ENCODE measurements at regions not wholly inside any gene's neighbourhood (a gene's known extent, or its start where the extent isn't known, plus 50 kb on each side); places are given as distances from the start of the nearest gene placed in this dataset.

DNA sequence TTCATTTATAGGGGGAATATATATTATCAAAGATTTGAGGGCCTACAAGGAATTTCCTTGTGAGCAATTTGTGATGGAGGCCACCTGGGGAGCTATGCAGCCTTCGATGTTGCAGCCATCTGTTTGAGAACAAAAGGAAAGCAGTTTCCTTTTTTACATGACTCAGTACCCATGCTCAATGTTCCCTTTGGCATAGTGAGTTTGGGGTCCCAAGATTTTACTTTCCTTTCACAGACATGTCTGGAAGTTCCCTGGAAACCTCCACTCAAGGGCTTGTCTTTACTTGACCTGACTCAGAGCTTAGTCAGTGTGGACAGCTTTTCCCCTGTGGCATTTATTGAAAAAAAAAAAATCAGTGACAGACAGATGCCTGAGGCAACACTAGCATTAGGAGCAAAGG lies 73.5 kb upstream of the VIPR2 start:
- no peak overlapping the region for H3K4me2 ChIP-seq
- POLR2A ChIA-PET: no interaction called here
- TF ChIP-seq RARB (CRISPR knock-in tag; IDR thresholded peaks at IDR 0.05): no peak
- H3K27ac ChIP-seq: no peak overlapping the region
- H3K4me1 ChIP-seq: no peaks in the 10 kb centered on the region
- no peak overlapping the region for H3K4me3 ChIP-seq
- H3K9me3 ChIP-seq: no peaks in the 10 kb centered on the region
- no peak for DNase-seq (ENCODE audit: low read depth in 1 of 2, low spot score in 1 of 2)
- CTCF ChIA-PET: no interaction called here
- WGBS (ENCODE audit: missing lambda C conversion rate): 23% methylated on average over 1 of the region's 1 CpG
- no peak for ATAC-seq
- no peak for FAIRE-seq

DNA sequence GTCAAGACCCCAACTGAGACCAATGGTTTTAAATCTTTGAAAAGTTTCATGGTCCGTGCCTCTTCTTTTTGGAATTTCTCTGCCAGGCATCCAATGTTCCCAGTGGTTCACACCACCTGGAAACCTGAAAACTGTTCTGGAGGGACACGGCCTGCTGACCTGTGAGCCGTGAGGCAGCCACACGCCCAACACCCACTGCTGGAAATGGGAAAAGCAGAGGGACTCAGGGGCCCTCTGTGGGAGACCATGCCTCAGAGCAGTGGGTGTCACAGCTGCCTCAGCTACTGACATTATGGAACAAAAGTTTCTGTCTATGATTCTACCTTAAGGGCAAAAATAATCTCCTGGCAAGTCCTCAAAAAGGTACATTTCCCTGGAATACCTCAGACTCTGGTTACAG lies 70.4 kb upstream of the VIPR2 start:
- Histone ChIP-seq H3K4me3 (no peak overlapping the region), H3K27ac (no peak overlapping the region), H3K4me2 (no peak overlapping the region), H3K9me3 (no peaks in the 10 kb centered on the region), H3K4me1 (no peaks in the 10 kb centered on the region)
- DNase-seq (ENCODE audit: low read depth in 1 of 2, low spot score in 1 of 2) (no peak), FAIRE-seq (no peak), ATAC-seq (no peak)
- POLR2A ChIA-PET: no interaction called here
- TF ChIP-seq POLR2A (IDR thresholded peaks at IDR 0.05; ENCODE audit: low read length) (no peak), CHD2 (IDR thresholded peaks at IDR 0.05; ENCODE audit: low read length, partially characterized antibody) (no peak), NR3C1 (IDR thresholded peaks at IDR 0.05) (no peak), MYC (IDR thresholded peaks at IDR 0.05; ENCODE audit: borderline replicate concordance, low read length) (no peak), ZNF302 (CRISPR knock-in tag; IDR thresholded peaks at IDR 0.05) (no peak), HOXB13 (CRISPR knock-in tag; IDR thresholded peaks at IDR 0.05; ENCODE audit: low read depth) (no peak), ZFP36 (IDR thresholded peaks at IDR 0.05; ENCODE audit: borderline replicate concordance, partially characterized antibody) (no peak), NFE2L2 (conservative IDR thresholded peaks at IDR 0.05; ENCODE audit: low read length) (no peak), CEBPB (IDR thresholded peaks at IDR 0.05) (no peak)
- TF ChIP-seq, protein P1, sequence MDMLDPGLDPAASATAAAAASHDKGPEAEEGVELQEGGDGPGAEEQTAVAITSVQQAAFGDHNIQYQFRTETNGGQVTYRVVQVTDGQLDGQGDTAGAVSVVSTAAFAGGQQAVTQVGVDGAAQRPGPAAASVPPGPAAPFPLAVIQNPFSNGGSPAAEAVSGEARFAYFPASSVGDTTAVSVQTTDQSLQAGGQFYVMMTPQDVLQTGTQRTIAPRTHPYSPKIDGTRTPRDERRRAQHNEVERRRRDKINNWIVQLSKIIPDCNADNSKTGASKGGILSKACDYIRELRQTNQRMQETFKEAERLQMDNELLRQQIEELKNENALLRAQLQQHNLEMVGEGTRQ (IDR thresholded peaks at IDR 0.05): no peak
- TF ChIP-seq, protein P2, sequence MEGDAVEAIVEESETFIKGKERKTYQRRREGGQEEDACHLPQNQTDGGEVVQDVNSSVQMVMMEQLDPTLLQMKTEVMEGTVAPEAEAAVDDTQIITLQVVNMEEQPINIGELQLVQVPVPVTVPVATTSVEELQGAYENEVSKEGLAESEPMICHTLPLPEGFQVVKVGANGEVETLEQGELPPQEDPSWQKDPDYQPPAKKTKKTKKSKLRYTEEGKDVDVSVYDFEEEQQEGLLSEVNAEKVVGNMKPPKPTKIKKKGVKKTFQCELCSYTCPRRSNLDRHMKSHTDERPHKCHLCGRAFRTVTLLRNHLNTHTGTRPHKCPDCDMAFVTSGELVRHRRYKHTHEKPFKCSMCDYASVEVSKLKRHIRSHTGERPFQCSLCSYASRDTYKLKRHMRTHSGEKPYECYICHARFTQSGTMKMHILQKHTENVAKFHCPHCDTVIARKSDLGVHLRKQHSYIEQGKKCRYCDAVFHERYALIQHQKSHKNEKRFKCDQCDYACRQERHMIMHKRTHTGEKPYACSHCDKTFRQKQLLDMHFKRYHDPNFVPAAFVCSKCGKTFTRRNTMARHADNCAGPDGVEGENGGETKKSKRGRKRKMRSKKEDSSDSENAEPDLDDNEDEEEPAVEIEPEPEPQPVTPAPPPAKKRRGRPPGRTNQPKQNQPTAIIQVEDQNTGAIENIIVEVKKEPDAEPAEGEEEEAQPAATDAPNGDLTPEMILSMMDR (IDR thresholded peaks at IDR 0.05): no peak
- CTCF ChIA-PET: no interaction called here
- 64% methylated on average over 4 of the region's 4 CpGs for WGBS (ENCODE audit: missing lambda C conversion rate)

DNA sequence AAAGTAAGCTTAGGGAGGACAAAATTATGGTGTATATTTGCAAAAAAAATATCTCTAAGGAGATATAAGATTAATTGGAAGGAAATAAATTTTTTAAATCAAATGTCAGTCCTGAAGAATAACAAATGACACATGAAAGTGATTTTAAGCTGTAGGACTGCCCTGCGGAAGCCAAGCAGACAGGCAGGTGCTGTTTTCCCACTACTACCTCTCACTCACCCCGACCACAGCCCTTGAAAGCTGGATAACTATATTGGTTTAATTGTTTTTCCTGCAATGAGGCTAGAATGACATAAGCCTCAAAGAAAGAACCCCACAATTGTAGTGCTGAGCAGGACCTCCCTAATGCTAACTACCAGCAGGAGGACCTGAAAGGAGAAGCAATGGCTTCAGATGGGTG lies 68.6 kb upstream of the VIPR2 start:
- POLR2A ChIA-PET: no interaction called here
- FAIRE-seq: no peak

More for the DNA sequence above, 68.6 kb upstream of the VIPR2 start:
- no peak overlapping the region for H3K4me2 ChIP-seq
- CTCF ChIA-PET: no interaction called here
- no peaks in the 10 kb centered on the region for H3K9me3 ChIP-seq
- TF ChIP-seq RCOR1 (IDR thresholded peaks at IDR 0.05; ENCODE audit: low read depth, low read length) (no peak), NR3C1 (IDR thresholded peaks at IDR 0.05) (no peak), MYC (IDR thresholded peaks at IDR 0.05; ENCODE audit: borderline replicate concordance, low read length) (no peak), GATA3 (IDR thresholded peaks at IDR 0.05; ENCODE audit: borderline replicate concordance) (no peak), HOXB5 (CRISPR knock-in tag; IDR thresholded peaks at IDR 0.05) (no peak), PHF8 (IDR thresholded peaks at IDR 0.05; ENCODE audit: borderline replicate concordance, low read depth) (no peak), ZC3H11A (IDR thresholded peaks at IDR 0.05) (no peak), FOSL2 (IDR thresholded peaks at IDR 0.05) (no peak), FOSL2 (CRISPR knock-in tag; IDR thresholded peaks at IDR 0.05) (no peak), KDM1A (IDR thresholded peaks at IDR 0.05; ENCODE audit: low read depth) (no peak), CHD4 (IDR thresholded peaks at IDR 0.05; ENCODE audit: borderline replicate concordance) (no peak), ZFP36 (IDR thresholded peaks at IDR 0.05; ENCODE audit: borderline replicate concordance, partially characterized antibody) (no peak), RNF2 (IDR thresholded peaks at IDR 0.05; ENCODE audit: borderline replicate concordance, low read depth) (no peak), NFE2L2 (conservative IDR thresholded peaks at IDR 0.05; ENCODE audit: low read length) (no peak)
- TF ChIP-seq, protein P3, sequence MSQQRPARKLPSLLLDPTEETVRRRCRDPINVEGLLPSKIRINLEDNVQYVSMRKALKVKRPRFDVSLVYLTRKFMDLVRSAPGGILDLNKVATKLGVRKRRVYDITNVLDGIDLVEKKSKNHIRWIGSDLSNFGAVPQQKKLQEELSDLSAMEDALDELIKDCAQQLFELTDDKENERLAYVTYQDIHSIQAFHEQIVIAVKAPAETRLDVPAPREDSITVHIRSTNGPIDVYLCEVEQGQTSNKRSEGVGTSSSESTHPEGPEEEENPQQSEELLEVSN (IDR thresholded peaks at IDR 0.05; ENCODE audit: borderline replicate concordance, low read depth): no peak
- TF ChIP-seq, protein P2 (IDR thresholded peaks at IDR 0.05): no peak
- H3K4me1 ChIP-seq: no peaks in the 10 kb centered on the region
- WGBS (ENCODE audit: missing lambda C conversion rate): 39% methylated on average over 2 of the region's 2 CpGs
- no peak for ATAC-seq
- H3K4me3 ChIP-seq: no peak overlapping the region
- no peak overlapping the region for H3K27ac ChIP-seq
- no peak for DNase-seq (ENCODE audit: low read depth in 1 of 2, low spot score in 1 of 2)

Measured in A549 (cell line).